ENCODE measurements at regions not wholly inside any gene's neighbourhood (a gene's known extent, or its start where the extent isn't known, plus 50 kb on each side); places are given as distances from the start of the nearest gene placed in this dataset.

- no peak for ATAC-seq
- Histone ChIP-seq H3K27me3 (no peaks in the 10 kb centered on the region), H3K27ac (no peak overlapping the region), H3K36me3 (no peaks in the 10 kb centered on the region), H3K4me1 (no peaks in the 10 kb centered on the region), H3K9me3 (no peaks in the 10 kb centered on the region), H3K4me3 (no peak overlapping the region)
- TF ChIP-seq POLR2AphosphoS5 (IDR thresholded peaks at IDR 0.05) (no peak), CTCF (IDR thresholded peaks at IDR 0.05) (no peak), EP300 (IDR thresholded peaks at IDR 0.05) (no peak), POLR2A (IDR thresholded peaks at IDR 0.05) (no peak)
Observed at GRCh38 chr3:82474711-82475110, 713.3 kb upstream of the GBE1 start.

GRCh38 chr3:82473864-82474541 is 712.6 kb upstream of the GBE1 start:
- Histone ChIP-seq H3K4me1 (no peaks in the 10 kb centered on the region), H3K27me3 (no peaks in the 10 kb centered on the region), H3K4me3 (no peak overlapping the region), H3K9me3 (no peaks in the 10 kb centered on the region), H3K36me3 (no peaks in the 10 kb centered on the region), H3K27ac (no peak overlapping the region)
- no peak for ATAC-seq
- TF ChIP-seq POLR2AphosphoS5 (IDR thresholded peaks at IDR 0.05): no peak
- TF ChIP-seq EP300 (IDR thresholded peaks at IDR 0.05): no peak
- TF ChIP-seq CTCF (IDR thresholded peaks at IDR 0.05): no peak
- TF ChIP-seq POLR2A (IDR thresholded peaks at IDR 0.05): no peak

GRCh38 chr3:82467051-82467450 is 705.6 kb upstream of the GBE1 start:
- Histone ChIP-seq H3K27ac (no peak overlapping the region), H3K27me3 (no peaks in the 10 kb centered on the region), H3K36me3 (no peaks in the 10 kb centered on the region), H3K4me3 (no peak overlapping the region), H3K9me3 (no peaks in the 10 kb centered on the region), H3K4me1 (no peaks in the 10 kb centered on the region)
- TF ChIP-seq CTCF (IDR thresholded peaks at IDR 0.05) (no peak), EP300 (IDR thresholded peaks at IDR 0.05) (no peak), POLR2A (IDR thresholded peaks at IDR 0.05) (no peak), POLR2AphosphoS5 (IDR thresholded peaks at IDR 0.05) (no peak)
- WGBS, 2 donors (ENCODE audit: low coverage in 1 of 2): 100% methylated on average over 1 of the region's 1 CpG
- ATAC-seq: no peak

GRCh38 chr3:82462977-82463376 is 701.5 kb upstream of the GBE1 start:
- 42 to 52% methylated on average over 6 of the region's 6 CpGs for WGBS, 2 donors (ENCODE audit: low coverage in 1 of 2)
- no peak overlapping the region for H3K4me3 ChIP-seq

GRCh38 chr3:82461049-82461889 is 699.8 kb upstream of the GBE1 start:
- Histone ChIP-seq H3K36me3 (no peaks in the 10 kb centered on the region), H3K27me3 (no peaks in the 10 kb centered on the region), H3K27ac (no peak overlapping the region), H3K9me3 (no peaks in the 10 kb centered on the region), H3K4me3 (no peak overlapping the region), H3K4me1 (no peaks in the 10 kb centered on the region)
- ATAC-seq: no peak
- 28 to 57% methylated on average over 5 to 10 of the region's 10 CpGs for WGBS, 2 donors (ENCODE audit: low coverage in 1 of 2)
- no peak for TF ChIP-seq POLR2A (IDR thresholded peaks at IDR 0.05)
- no peak for TF ChIP-seq POLR2AphosphoS5 (IDR thresholded peaks at IDR 0.05)
- no peak for TF ChIP-seq CTCF (IDR thresholded peaks at IDR 0.05)
- no peak for TF ChIP-seq EP300 (IDR thresholded peaks at IDR 0.05)

More at GRCh38 chr3:82462977-82463376, 701.5 kb upstream of the GBE1 start:
- TF ChIP-seq EP300 (IDR thresholded peaks at IDR 0.05) (no peak), POLR2A (IDR thresholded peaks at IDR 0.05) (no peak), POLR2AphosphoS5 (IDR thresholded peaks at IDR 0.05) (no peak)
- Histone ChIP-seq H3K4me1 (no peaks in the 10 kb centered on the region), H3K36me3 (no peaks in the 10 kb centered on the region), H3K27ac (no peak overlapping the region), H3K27me3 (no peaks in the 10 kb centered on the region), H3K9me3 (no peaks in the 10 kb centered on the region)
- no peak for ATAC-seq
